ENCODE measurements at regions not wholly inside any gene's neighbourhood (a gene's known extent, or its start where the extent isn't known, plus 50 kb on each side); places are given as distances from the start of the nearest gene placed in this dataset.

GRCh38 chr3:13167064-13167743, 94.0 kb upstream of the IQSEC1 start:
- H3K14ac ChIP-seq (replicated peaks; ENCODE audit: low read depth, low read length), result no peak overlapping the region
- dilution Hi-C loops (cut with HindIII; ENCODE audit: low sequenced_read_pairs, unreplicated experiment) (no loop called here), intact Hi-C loops (cut with micrococcal nuclease) (no loop called here), in situ Hi-C loops (cut with MboI; ENCODE audit: low sequenced_read_pairs) (no loop called here)
- ChIA-PET POLR2A (ENCODE audit: unreplicated experiment) (interaction anchor here (0.6 kb wide), 1 partner anchor 239 kb away, joined by 3 read pairs; no protein-coding TSS in a partner anchor), CTCF (no interaction called here)
- 42% methylated on average over 6 of the region's 11 CpGs; no CpG with 5 or more reads in 1 of the 2 experiments for WGBS, 2 experiments (ENCODE audit: extremely low coverage in 2 of 2, insufficient read length in 1 of 2)
- H3K9me3 ChIP-seq (ENCODE audit: control insufficient read depth, insufficient read depth, low read length), result no peaks in the 10 kb centered on the region
- H3K36me3 ChIP-seq (ENCODE audit: control insufficient read depth, insufficient read depth, low read length), result no peaks in the 10 kb centered on the region
- H3K9ac ChIP-seq (ENCODE audit: low read depth, low read length), result no peak overlapping the region
- no peak overlapping the region for H2AK5ac ChIP-seq (ENCODE audit: low read depth, low read length)
- no peak overlapping the region for H2BK120ac ChIP-seq (ENCODE audit: low read depth, low read length)
- no peak overlapping the region for H3K4me3 ChIP-seq (ENCODE audit: insufficient read depth, low read depth, low read length)
- TF ChIP-seq FOS (IDR thresholded peaks at IDR 0.05; ENCODE audit: low read depth, low read length), result no peak
- H3K23ac ChIP-seq (ENCODE audit: low read depth, low read length), result no peak overlapping the region
- H3K18ac ChIP-seq (ENCODE audit: low read depth, low read length), result no peak overlapping the region
- no peak overlapping the region for H4K8ac ChIP-seq (ENCODE audit: low read depth in 2 of 2, low read length in 2 of 2)
- no peak overlapping the region for H2BK15ac ChIP-seq (ENCODE audit: low read depth, low read length)
- BruUV-seq (replicated peaks), result no TSS peak
- no peak overlapping the region for H4K91ac ChIP-seq (ENCODE audit: insufficient read depth, low read depth, low read length)
- H3K4ac ChIP-seq (ENCODE audit: low read depth, low read length), result no peak overlapping the region
- peaks cover 3% of the 10 kb centered on the region for H3K27me3 ChIP-seq (ENCODE audit: control insufficient read depth, insufficient read depth, low read length)
- no peak overlapping the region for H4K5ac ChIP-seq (ENCODE audit: low read depth, low read length)
- H2AFZ ChIP-seq (replicated peaks; ENCODE audit: low read length, poor library complexity), result no peak overlapping the region
- no peak overlapping the region for H2BK20ac ChIP-seq (ENCODE audit: low read depth, low read length)
- DNase-seq, result no peak
- H3K79me1 ChIP-seq (ENCODE audit: low read depth in 1 of 2, low read length in 2 of 2), result no peaks in the 10 kb centered on the region
- no peaks in the 10 kb centered on the region for H4K20me1 ChIP-seq (ENCODE audit: insufficient read depth, low read length)
- no peak overlapping the region for H3K4me2 ChIP-seq (ENCODE audit: low read depth, low read length)
- no peaks in the 10 kb centered on the region for H3K9me1 ChIP-seq (ENCODE audit: insufficient read depth, low read length)
- ATAC-seq (ENCODE audit: low read depth), result no peak
- no peak overlapping the region for H3K27ac ChIP-seq (ENCODE audit: insufficient read depth, low read length)
- H3K56ac ChIP-seq (ENCODE audit: extremely low read depth, insufficient read depth, low read length), result no peak overlapping the region
- no peak overlapping the region for H2AK9ac ChIP-seq (replicated peaks; ENCODE audit: low read depth, low read length, poor library complexity)
- no peak overlapping the region for H2BK5ac ChIP-seq (ENCODE audit: low read depth, low read length, poor library complexity, severe bottlenecking)
- no peaks in the 10 kb centered on the region for H3K4me1 ChIP-seq (ENCODE audit: control insufficient read depth, insufficient read depth, low read length)
